ENCODE measurements at regions not wholly inside any gene's neighbourhood (a gene's known extent, or its start where the extent isn't known, plus 50 kb on each side); places are given as distances from the start of the nearest gene placed in this dataset.

DNA sequence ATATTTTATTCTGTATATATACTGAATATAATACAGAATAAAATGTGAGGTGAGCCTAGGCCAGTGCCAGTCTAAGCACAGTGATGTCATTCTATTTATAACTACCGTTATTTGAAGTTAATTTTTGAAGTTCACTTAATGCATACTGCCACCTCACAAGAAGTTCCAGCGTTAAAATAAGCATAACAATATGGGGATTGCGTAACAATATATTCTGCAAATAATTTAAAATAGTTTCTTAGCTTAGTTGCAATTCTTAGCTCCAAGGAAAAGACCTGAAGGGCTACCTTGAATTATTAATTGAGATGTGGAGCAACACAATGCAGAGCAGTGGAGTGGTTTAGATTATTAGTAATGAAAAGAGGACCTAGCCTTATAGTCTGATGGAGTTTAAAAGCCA, 390.5 kb upstream of the ROBO1 start:
- in situ Hi-C loops (cut with HindIII; ENCODE audit: low pct_unique_long_range_greater_than_20kb, low sequenced_read_pairs) = no loop called here
- ATAC-seq (no peak), DNase-seq (ENCODE audit: low read depth, low spot score) (no peak)
- no TSS peak for BruUV-seq (replicated peaks)
- intact Hi-C loops (cut with micrococcal nuclease; ENCODE audit: unreplicated experiment) = no loop called here
- Histone ChIP-seq H3K9me3 (ENCODE audit: control insufficient read depth, insufficient read depth, low read depth, low read length) (no peaks in the 10 kb centered on the region), H3K27me3 (ENCODE audit: control insufficient read depth, insufficient read depth, low read length) (no peaks in the 10 kb centered on the region), H3K36me3 (ENCODE audit: control insufficient read depth, insufficient read depth, low read length) (no peaks in the 10 kb centered on the region), H3K4me3 (ENCODE audit: low read depth in 2 of 2, low read length in 2 of 2) (no peak overlapping the region), H3K27ac (ENCODE audit: low read length) (no peak overlapping the region), H3K4me1 (ENCODE audit: control insufficient read depth, insufficient read depth, low read length) (no peaks in the 10 kb centered on the region)
- ChIA-PET CTCF (no interaction called here), POLR2A (no interaction called here)
- TF ChIP-seq, protein P1, sequence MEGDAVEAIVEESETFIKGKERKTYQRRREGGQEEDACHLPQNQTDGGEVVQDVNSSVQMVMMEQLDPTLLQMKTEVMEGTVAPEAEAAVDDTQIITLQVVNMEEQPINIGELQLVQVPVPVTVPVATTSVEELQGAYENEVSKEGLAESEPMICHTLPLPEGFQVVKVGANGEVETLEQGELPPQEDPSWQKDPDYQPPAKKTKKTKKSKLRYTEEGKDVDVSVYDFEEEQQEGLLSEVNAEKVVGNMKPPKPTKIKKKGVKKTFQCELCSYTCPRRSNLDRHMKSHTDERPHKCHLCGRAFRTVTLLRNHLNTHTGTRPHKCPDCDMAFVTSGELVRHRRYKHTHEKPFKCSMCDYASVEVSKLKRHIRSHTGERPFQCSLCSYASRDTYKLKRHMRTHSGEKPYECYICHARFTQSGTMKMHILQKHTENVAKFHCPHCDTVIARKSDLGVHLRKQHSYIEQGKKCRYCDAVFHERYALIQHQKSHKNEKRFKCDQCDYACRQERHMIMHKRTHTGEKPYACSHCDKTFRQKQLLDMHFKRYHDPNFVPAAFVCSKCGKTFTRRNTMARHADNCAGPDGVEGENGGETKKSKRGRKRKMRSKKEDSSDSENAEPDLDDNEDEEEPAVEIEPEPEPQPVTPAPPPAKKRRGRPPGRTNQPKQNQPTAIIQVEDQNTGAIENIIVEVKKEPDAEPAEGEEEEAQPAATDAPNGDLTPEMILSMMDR (IDR thresholded peaks at IDR 0.05) = no peak
- no peak for TF ChIP-seq TCF7L2 (IDR thresholded peaks at IDR 0.05; ENCODE audit: low read depth, low read length)
- TF ChIP-seq, protein P2, sequence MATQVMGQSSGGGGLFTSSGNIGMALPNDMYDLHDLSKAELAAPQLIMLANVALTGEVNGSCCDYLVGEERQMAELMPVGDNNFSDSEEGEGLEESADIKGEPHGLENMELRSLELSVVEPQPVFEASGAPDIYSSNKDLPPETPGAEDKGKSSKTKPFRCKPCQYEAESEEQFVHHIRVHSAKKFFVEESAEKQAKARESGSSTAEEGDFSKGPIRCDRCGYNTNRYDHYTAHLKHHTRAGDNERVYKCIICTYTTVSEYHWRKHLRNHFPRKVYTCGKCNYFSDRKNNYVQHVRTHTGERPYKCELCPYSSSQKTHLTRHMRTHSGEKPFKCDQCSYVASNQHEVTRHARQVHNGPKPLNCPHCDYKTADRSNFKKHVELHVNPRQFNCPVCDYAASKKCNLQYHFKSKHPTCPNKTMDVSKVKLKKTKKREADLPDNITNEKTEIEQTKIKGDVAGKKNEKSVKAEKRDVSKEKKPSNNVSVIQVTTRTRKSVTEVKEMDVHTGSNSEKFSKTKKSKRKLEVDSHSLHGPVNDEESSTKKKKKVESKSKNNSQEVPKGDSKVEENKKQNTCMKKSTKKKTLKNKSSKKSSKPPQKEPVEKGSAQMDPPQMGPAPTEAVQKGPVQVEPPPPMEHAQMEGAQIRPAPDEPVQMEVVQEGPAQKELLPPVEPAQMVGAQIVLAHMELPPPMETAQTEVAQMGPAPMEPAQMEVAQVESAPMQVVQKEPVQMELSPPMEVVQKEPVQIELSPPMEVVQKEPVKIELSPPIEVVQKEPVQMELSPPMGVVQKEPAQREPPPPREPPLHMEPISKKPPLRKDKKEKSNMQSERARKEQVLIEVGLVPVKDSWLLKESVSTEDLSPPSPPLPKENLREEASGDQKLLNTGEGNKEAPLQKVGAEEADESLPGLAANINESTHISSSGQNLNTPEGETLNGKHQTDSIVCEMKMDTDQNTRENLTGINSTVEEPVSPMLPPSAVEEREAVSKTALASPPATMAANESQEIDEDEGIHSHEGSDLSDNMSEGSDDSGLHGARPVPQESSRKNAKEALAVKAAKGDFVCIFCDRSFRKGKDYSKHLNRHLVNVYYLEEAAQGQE (IDR thresholded peaks at IDR 0.05; ENCODE audit: insufficient read depth in 1 of 2, low read depth in 2 of 2, low read length in 1 of 2) = no peak
- no peak for TF ChIP-seq SIN3A (IDR thresholded peaks at IDR 0.05; ENCODE audit: borderline replicate concordance, insufficient read depth, low read depth, low read length)
- no peak for TF ChIP-seq POLR2AphosphoS5 (IDR thresholded peaks at IDR 0.05; ENCODE audit: low read depth, low read length)

DNA sequence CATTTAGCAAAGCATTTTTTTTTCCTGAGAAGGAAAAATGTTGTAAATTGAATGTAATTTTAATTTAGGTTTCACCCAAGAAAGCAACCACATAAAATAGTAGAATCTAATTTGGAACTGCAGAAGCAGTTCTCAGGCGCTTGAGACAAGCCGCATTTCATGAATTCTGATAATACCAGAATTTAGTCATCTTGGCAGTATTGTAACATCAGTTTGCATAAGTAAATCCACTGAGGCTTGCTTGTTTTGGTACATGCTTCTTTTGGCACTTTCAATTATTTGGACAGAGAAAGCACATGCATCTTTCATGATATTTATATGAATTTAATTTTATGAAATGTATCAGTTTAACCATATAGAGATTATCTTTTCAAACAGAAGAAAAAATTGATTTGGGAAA, 389.7 kb upstream of the ROBO1 start:
- no peak for ATAC-seq
- ChIA-PET POLR2A (no interaction called here), CTCF (no interaction called here)
- Histone ChIP-seq H3K36me3 (ENCODE audit: control insufficient read depth, insufficient read depth, low read length) (no peaks in the 10 kb centered on the region), H3K27ac (ENCODE audit: low read length) (no peak overlapping the region), H3K9me3 (ENCODE audit: control insufficient read depth, insufficient read depth, low read depth, low read length) (no peaks in the 10 kb centered on the region), H3K27me3 (ENCODE audit: control insufficient read depth, insufficient read depth, low read length) (no peaks in the 10 kb centered on the region), H3K4me1 (ENCODE audit: control insufficient read depth, insufficient read depth, low read length) (no peaks in the 10 kb centered on the region), H3K4me3 (ENCODE audit: low read depth in 2 of 2, low read length in 2 of 2) (no peak overlapping the region)
- DNase-seq (ENCODE audit: low read depth, low spot score) = no peak
- intact Hi-C loops (cut with micrococcal nuclease; ENCODE audit: unreplicated experiment) = no loop called here
- no TSS peak for BruUV-seq (replicated peaks)
- TF ChIP-seq, protein P1 (IDR thresholded peaks at IDR 0.05) = no peak
- TF ChIP-seq POLR2AphosphoS5 (IDR thresholded peaks at IDR 0.05; ENCODE audit: low read depth, low read length) = no peak
- no peak for TF ChIP-seq SIN3A (IDR thresholded peaks at IDR 0.05; ENCODE audit: borderline replicate concordance, insufficient read depth, low read depth, low read length)
- TF ChIP-seq, protein P2 (IDR thresholded peaks at IDR 0.05; ENCODE audit: insufficient read depth in 1 of 2, low read depth in 2 of 2, low read length in 1 of 2) = no peak
- TF ChIP-seq TCF7L2 (IDR thresholded peaks at IDR 0.05; ENCODE audit: low read depth, low read length) = no peak
- in situ Hi-C loops (cut with HindIII; ENCODE audit: low pct_unique_long_range_greater_than_20kb, low sequenced_read_pairs) = no loop called here

Data from Panc1 (cell line).